KOPT-K1 (cell line): ENCODE measurements at regions not wholly inside any gene's neighbourhood (a gene's known extent, or its start where the extent isn't known, plus 50 kb on each side); places are given as distances from the start of the nearest gene placed in this dataset.

Experiments used
- H3K27ac ChIP-seq: fragments of 200-600 bp; sonication (generic); 2 replicates; pipeline ENCODE4 v1.5.1; 2016; ENCODE audit warnings: antibody characterized with exemption, mild to moderate bottlenecking, low read depth, low read length; ENCODE audit not compliant: poor library complexity, severe bottlenecking
- H3K36me3 ChIP-seq: fragments of 200-600 bp; sonication (generic); 2 replicates; pipeline ENCODE4 v1.5.1; 2017; ENCODE audit warnings: antibody characterized with exemption, mild to moderate bottlenecking, low read length, moderate library complexity; ENCODE audit not compliant: insufficient read depth
- H3K9me3 ChIP-seq: fragments of 200-600 bp; sonication (generic); 2 replicates; pipeline ENCODE4 v1.5.1; 2017; ENCODE audit warnings: antibody characterized with exemption, low read length, mild to moderate bottlenecking; ENCODE audit not compliant: insufficient read depth, poor library complexity, severe bottlenecking

GRCh38 chr15:92705764-92706163 is 50.2 kb upstream of the FAM174B start:
- Histone ChIP-seq H3K27ac (no peak overlapping the region), H3K9me3 (no peaks in the 10 kb centered on the region), H3K36me3 (no peaks in the 10 kb centered on the region)

GRCh38 chr15:92706201-92706600 is 50.6 kb upstream of the FAM174B start:
- Histone ChIP-seq H3K36me3 (no peaks in the 10 kb centered on the region), H3K27ac (no peak overlapping the region), H3K9me3 (no peaks in the 10 kb centered on the region)

DNA sequence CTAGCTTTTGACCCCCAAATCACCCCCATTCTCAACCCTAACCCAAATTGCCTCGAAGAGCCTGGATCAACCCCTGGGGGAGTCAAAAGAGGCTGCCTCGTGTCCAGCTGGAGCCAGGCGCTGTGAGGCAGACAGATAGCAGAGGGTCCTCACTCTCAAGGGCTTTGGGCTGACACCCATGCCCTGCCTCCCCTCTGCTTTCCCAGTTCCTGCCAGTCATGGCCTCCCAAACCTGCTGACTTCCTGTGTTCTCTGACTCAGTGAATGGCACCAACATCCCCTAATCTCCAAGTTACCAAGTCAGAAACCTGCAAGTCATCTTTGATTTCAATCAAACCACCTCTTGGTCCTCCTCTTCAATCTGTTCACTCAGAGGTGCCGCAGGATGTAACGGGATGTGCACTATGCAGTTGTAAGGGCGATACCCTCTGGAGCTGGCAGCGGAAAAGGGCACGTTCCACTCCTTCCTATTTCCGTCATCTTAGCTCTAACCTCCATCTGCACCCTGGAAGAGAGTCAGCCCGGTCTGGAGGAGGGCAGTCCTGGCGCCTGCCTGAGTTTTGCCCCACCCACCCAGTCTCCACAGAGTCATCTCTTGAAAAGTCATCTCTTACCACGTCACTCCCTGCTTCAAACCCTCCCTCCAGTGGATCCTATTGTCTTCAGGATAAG is 52.4 kb upstream of the FAM174B start:
- Histone ChIP-seq H3K27ac (no peak overlapping the region), H3K9me3 (no peaks in the 10 kb centered on the region), H3K36me3 (no peaks in the 10 kb centered on the region)

GRCh38 chr15:92708635-92709034 is 53.1 kb upstream of the FAM174B start:
- Histone ChIP-seq H3K9me3 (no peaks in the 10 kb centered on the region), H3K27ac (no peak overlapping the region), H3K36me3 (no peaks in the 10 kb centered on the region)

DNA sequence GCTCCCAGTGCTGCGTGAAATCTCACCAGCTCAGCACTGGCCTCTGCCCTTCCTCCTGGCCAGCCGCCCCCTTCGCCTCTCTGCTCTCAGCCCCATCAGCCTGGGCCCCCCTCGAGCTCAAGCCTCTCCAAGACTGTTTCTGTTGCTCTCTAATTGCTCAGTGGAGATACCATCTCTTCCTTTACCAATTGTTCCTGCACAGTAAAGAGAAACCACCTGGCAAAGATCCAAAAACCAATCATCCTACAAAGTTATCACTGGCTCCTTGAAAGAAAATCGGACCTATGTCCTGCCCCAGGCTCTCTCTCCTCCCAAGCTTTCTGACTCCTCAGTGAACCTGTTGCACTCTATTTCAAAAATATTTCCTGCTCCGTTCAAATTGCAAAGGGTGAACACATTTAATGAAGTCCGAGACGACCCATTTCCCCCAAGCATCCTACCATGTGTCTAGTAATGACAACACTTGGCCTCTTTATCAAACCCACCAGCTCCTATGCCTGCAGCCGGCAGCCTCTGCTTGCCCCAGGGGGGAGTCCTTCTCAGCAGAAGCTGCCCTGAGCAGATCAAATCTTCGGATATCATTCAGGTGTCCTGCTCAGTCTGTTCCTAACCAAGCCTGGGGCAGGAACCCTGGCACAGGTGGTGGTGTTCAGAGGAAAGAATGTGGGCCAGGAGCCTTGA is 53.7 kb upstream of the FAM174B start:
- Histone ChIP-seq H3K9me3 (no peaks in the 10 kb centered on the region), H3K27ac (no peak overlapping the region), H3K36me3 (no peaks in the 10 kb centered on the region)

DNA sequence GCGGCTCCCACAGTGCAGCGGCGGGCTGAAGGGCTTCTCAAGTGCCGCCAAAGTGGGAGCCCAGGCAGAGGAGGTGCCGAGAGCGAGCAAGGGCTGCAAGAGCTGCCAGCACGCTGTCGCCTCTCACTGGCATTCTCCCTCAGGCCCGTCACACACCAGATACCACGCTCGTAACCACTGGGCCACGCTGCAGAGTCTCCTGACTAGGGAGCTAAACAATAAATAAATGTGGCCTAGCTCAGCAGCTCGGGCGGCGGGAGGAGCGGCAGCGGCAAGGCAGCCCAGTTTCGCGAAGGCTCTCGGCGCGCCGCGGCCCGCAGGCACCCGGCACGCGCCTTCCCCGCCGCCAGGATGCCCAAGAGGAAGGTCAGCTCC is 55.9 kb upstream of the FAM174B start:
- Histone ChIP-seq H3K27ac (no peak overlapping the region), H3K36me3 (no peaks in the 10 kb centered on the region), H3K9me3 (no peaks in the 10 kb centered on the region)

DNA sequence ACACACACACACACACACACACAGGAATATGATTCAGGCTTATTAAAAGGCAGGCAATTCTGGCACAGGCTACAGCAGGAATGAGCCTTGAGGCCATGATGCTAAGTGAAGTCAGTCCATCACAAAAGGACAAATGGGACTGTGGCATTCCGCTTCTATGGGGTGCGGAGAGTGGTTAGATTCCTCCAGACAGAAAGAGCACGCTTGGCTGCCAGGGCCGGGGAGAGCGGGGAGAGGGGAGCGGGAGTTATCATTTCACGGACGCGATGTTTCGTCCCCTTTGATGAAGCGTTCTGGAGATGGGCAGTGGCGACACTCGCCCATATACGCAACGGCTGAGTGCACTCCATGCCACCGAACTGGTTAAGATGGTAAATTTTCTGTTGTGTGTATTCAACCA is 58.5 kb upstream of the FAM174B start:
- H3K27ac ChIP-seq, result no peak overlapping the region
- no peaks in the 10 kb centered on the region for H3K36me3 ChIP-seq
- no peaks in the 10 kb centered on the region for H3K9me3 ChIP-seq

DNA sequence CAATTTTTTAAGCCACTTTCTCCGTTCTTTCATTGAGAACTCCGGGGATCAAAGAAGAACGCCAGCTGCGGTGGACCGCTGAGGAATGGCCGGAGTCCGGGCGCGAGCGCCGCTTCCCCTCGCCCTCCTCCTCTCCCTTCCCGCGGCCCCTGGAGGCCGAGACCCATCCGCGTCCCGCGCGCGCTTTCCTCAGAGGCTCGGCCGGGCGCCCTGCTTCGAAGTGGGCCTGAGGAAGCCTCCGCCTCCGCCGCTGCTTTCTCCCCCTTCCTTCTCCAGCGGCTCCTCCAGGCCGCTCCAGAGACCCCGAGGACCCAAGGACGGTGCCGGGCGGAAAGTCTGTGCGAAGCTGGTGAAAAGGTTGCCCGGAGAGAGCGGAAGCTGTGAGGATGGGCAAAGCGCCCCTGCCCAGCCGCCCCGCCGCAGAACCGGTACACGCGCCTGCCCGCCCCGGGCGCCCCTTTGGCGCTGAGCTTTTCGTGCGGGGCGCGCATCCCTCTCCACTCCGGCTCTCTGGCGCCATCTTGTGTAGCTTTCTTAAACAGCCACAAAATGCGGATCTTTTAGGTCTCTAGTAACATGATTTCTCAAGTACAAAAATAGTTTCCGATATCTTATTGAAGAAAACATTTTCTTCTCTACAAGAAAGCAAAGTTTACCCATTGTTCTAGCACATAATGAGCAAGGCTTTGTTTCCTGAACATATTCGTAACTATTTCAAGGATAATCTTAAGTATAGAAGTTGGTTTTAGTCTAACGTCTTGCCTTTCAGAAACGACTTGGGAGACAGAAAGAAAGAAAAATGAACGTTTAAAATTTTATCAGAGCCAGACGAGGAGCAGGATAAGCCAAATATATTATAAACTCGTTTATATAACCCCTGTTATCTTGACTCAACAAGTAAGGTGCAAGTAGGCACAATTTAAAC is 59.2 kb upstream of the FAM174B start:
- H3K36me3 ChIP-seq, result no peaks in the 10 kb centered on the region
- no peaks in the 10 kb centered on the region for H3K9me3 ChIP-seq
- H3K27ac ChIP-seq, result no peak overlapping the region

GRCh38 chr15:92715758-92716157 is 60.2 kb upstream of the FAM174B start:
- H3K27ac ChIP-seq, result no peak overlapping the region
- H3K36me3 ChIP-seq, result no peaks in the 10 kb centered on the region
- H3K9me3 ChIP-seq, result no peaks in the 10 kb centered on the region

GRCh38 chr15:92719021-92719420 is 63.4 kb upstream of the FAM174B start:
- H3K27ac ChIP-seq, result no peak overlapping the region
- no peaks in the 10 kb centered on the region for H3K36me3 ChIP-seq
- H3K9me3 ChIP-seq, result no peaks in the 10 kb centered on the region

DNA sequence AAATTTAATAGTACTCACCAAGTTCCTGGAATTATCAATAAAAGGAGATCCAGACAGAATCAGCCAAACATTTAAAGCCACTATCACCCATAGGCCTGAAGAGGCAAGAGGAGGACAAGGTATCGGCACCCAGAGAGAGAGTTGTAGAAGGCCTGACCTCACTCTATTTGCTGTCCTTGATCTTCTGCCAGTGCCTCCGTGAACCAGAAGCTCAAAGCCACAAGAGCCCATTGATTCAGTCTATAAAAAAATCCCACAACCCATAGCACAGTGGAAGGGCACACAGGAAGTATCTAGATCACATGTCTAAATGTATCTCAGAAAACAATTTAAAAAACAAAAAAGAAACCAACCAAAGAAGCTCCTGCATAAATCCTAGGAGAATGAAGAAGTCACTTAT is 68.6 kb upstream of the FAM174B start:
- Histone ChIP-seq H3K9me3 (no peaks in the 10 kb centered on the region), H3K27ac (no peak overlapping the region), H3K36me3 (no peaks in the 10 kb centered on the region)

- H3K9me3 ChIP-seq, result no peaks in the 10 kb centered on the region
Observed at GRCh38 chr15:92725171-92725570, 69.6 kb upstream of the FAM174B start.

DNA sequence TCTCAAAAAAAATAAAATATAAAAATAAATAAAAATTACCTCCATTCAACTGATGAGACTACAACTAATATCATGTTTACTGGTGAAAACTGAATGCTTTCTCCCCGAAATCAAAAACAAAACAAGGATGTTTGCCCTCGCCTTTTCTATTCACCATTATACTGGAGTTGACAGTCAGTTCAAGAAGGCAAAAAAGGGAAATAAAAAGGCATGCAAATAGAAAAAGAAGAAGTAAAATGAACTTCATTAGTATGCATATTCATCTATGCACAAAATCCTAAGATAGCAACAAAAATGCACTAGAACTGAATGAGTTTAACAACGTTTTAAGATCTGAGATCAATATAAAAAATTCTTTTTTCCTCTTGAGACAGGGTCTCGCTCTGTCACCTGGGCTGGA is 72.7 kb upstream of the FAM174B start:
- Histone ChIP-seq H3K36me3 (no peaks in the 10 kb centered on the region), H3K27ac (no peak overlapping the region), H3K9me3 (no peaks in the 10 kb centered on the region)

More at GRCh38 chr15:92725171-92725570, 69.6 kb upstream of the FAM174B start:
- Histone ChIP-seq H3K27ac (no peak overlapping the region), H3K36me3 (no peaks in the 10 kb centered on the region)

DNA sequence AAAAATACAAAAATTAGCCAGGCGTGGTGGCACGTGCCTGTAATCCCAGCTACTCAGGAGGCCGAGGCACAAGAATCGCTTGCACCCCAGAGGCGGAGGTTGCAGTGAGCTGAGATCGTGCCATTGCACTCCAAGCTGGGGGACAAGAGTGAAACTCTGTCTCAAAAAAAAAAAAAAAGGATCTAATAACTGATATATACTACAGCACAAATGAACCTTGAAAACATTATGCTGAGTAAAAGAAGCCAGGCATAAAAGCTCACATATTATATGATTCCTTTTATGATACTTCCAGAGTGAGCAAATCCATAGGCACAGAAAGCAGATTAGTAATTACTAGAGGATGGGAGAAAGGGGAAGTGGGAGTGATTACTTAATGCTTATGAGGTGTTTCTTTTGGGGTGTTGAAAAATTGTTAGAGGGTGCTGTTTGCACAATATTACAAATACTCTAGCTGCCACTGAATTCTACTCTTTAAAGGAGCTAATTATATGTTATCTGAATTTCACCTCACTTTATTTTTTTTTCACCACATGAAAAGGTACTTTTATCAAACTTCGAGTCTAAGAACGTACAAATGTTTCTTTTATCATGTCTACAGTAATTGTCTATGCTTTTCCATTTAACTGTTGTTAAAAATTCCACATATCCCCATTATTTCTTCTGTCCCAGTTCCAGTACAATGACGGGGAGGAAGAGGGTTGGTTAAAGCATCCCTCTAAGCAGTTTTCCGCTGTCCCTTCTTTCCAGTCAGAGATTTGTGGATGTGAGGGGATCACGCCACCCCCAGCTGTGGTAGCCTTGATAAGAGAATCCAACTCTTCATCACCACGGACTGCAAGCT is 77.7 kb upstream of the FAM174B start:
- no peaks in the 10 kb centered on the region for H3K36me3 ChIP-seq
- H3K27ac ChIP-seq, result no peak overlapping the region
- H3K9me3 ChIP-seq, result no peaks in the 10 kb centered on the region
